ENCODE measurements at regions not wholly inside any gene's neighbourhood (a gene's known extent, or its start where the extent isn't known, plus 50 kb on each side); places are given as distances from the start of the nearest gene placed in this dataset.

DNA sequence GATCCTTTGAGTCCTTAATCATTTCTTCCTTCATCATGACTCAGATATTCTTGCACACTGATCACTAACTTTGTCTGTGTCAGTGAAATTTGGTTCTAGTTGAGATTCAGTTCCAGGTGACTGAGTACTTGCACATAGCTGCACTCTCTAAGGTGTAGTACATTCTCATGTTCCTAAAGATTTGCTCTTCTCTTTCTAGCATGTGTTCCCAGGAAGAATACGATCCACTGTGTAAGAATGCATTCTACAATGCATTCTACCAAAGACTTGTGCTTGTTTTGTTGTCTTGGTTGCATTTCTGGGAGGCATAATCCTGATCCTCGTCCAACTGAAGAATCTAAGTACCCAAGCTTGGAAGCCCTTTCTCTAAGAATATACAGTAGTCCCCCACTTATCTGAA is 104.3 kb upstream of the CDC42BPA start:
- no peaks in the 10 kb centered on the region for H3K79me2 ChIP-seq (ENCODE audit: insufficient read depth)
- TF ChIP-seq EZH2 (IDR thresholded peaks at IDR 0.05; ENCODE audit: insufficient read depth, poor library complexity, severe bottlenecking) (no peak), EZH2phosphoT487 (IDR thresholded peaks at IDR 0.05; ENCODE audit: insufficient read depth, low read depth) (no peak)
- no peak overlapping the region for H3K4me3 ChIP-seq
- no peaks in the 10 kb centered on the region for H3K36me3 ChIP-seq (ENCODE audit: low read depth)
- no peak overlapping the region for H3K27ac ChIP-seq
- no peak overlapping the region for H2AFZ ChIP-seq
- H3K27me3 ChIP-seq (replicated peaks; ENCODE audit: insufficient read depth), result no peaks in the 10 kb centered on the region
- in situ Hi-C loops (cut with MboI), result no loop called here
- H4K20me1 ChIP-seq (ENCODE audit: insufficient read depth), result no peaks in the 10 kb centered on the region
- no peaks in the 10 kb centered on the region for H3K9me3 ChIP-seq (ENCODE audit: low read depth)
- no peak for DNase-seq
- WGBS, 2 experiments (ENCODE audit: low coverage in 1 of 2, low lambda C conversion rate in 2 of 2, missing lambda C conversion rate in 2 of 2), result 42 to 52% methylated on average over 2 of the region's 2 CpGs
- H3K4me1 ChIP-seq (ENCODE audit: insufficient read depth), result no peaks in the 10 kb centered on the region
- H3F3A ChIP-seq (ENCODE audit: insufficient read depth), result no peaks in the 10 kb centered on the region
- no peaks in the 10 kb centered on the region for H3K9me2 ChIP-seq (ENCODE audit: insufficient read depth)
- no peak overlapping the region for H3K9ac ChIP-seq
- H3K4me2 ChIP-seq (ENCODE audit: unreplicated experiment), result no peak overlapping the region

DNA sequence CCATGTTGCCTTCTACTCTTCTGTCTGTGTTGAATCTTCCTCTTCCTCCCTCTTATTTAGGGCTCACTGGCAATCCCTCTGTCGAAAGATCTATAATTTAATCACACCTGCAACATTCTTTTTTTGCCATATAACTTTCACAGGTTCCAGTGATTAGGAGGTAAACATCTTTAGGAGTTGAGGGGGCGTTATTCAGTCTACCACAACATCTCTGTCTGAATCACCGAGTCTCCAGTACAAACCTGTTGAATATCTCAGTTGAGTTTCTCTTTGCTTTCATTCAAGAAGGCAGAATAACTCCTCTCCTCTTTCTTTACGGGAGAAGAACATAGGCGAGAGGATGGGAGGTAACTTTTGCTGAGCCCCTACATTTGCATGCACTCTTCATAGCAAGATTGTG is 101.9 kb upstream of the CDC42BPA start:
- Histone ChIP-seq H3K4me1 (ENCODE audit: insufficient read depth) (peaks cover 4% of the 10 kb centered on the region; the same call in 1 of the 2 replicates), H3K9me3 (ENCODE audit: low read depth) (no peaks in the 10 kb centered on the region), H2AFZ (no peak overlapping the region), H4K20me1 (ENCODE audit: insufficient read depth) (no peaks in the 10 kb centered on the region), H3K4me3 (no peak overlapping the region), H3K4me2 (ENCODE audit: unreplicated experiment) (no peak overlapping the region), H3K27me3 (replicated peaks; ENCODE audit: insufficient read depth) (no peaks in the 10 kb centered on the region), H3K36me3 (ENCODE audit: low read depth) (no peaks in the 10 kb centered on the region), H3F3A (ENCODE audit: insufficient read depth) (peaks cover 5% of the 10 kb centered on the region; the same call in 1 of the 2 replicates), H3K79me2 (ENCODE audit: insufficient read depth) (no peaks in the 10 kb centered on the region), H3K9me2 (ENCODE audit: insufficient read depth) (no peaks in the 10 kb centered on the region), H3K27ac (no peak overlapping the region), H3K9ac (no peak overlapping the region)
- no peak for TF ChIP-seq EZH2phosphoT487 (IDR thresholded peaks at IDR 0.05; ENCODE audit: insufficient read depth, low read depth)
- no peak for TF ChIP-seq EZH2 (IDR thresholded peaks at IDR 0.05; ENCODE audit: insufficient read depth, poor library complexity, severe bottlenecking)
- DNase-seq, result no peak
- in situ Hi-C loops (cut with MboI), result no loop called here
- WGBS, 2 experiments (ENCODE audit: low coverage in 1 of 2, low lambda C conversion rate in 2 of 2, missing lambda C conversion rate in 2 of 2), result 80 to 83% methylated on average over 5 of the region's 5 CpGs

- Histone ChIP-seq H3K27ac (no peak overlapping the region), H3K4me2 (ENCODE audit: unreplicated experiment) (no peak overlapping the region)
- peak; percentile 30 for DNase-seq
Observed at GRCh38 chr1:227417756-227418480, 99.6 kb upstream of the CDC42BPA start.

GRCh38 chr1:227416156-227416830 is 98.0 kb upstream of the CDC42BPA start:
- peak; percentile 77 for DNase-seq
- 78 to 79% methylated on average over 6 of the region's 6 CpGs for WGBS, 2 experiments (ENCODE audit: low coverage in 1 of 2, low lambda C conversion rate in 2 of 2, missing lambda C conversion rate in 2 of 2)

More at GRCh38 chr1:227417756-227418480, 99.6 kb upstream of the CDC42BPA start:
- Histone ChIP-seq H3K4me3 (no peak overlapping the region), H2AFZ (no peak overlapping the region), H3K9me3 (ENCODE audit: low read depth) (no peaks in the 10 kb centered on the region), H3K79me2 (ENCODE audit: insufficient read depth) (no peaks in the 10 kb centered on the region), H3K9me2 (ENCODE audit: insufficient read depth) (no peaks in the 10 kb centered on the region), H3F3A (ENCODE audit: insufficient read depth) (peaks cover 5% of the 10 kb centered on the region; the same call in 1 of the 2 replicates), H3K9ac (no peak overlapping the region), H3K27me3 (replicated peaks; ENCODE audit: insufficient read depth) (no peaks in the 10 kb centered on the region), H3K36me3 (ENCODE audit: low read depth) (no peaks in the 10 kb centered on the region), H4K20me1 (ENCODE audit: insufficient read depth) (no peaks in the 10 kb centered on the region), H3K4me1 (ENCODE audit: insufficient read depth) (peaks cover 4% of the 10 kb centered on the region; the same call in 1 of the 2 replicates)
- TF ChIP-seq EZH2phosphoT487 (IDR thresholded peaks at IDR 0.05; ENCODE audit: insufficient read depth, low read depth) (no peak), EZH2 (IDR thresholded peaks at IDR 0.05; ENCODE audit: insufficient read depth, poor library complexity, severe bottlenecking) (no peak)
- 90 to 93% methylated on average over 2 of the region's 2 CpGs for WGBS, 2 experiments (ENCODE audit: low coverage in 1 of 2, low lambda C conversion rate in 2 of 2, missing lambda C conversion rate in 2 of 2)
- in situ Hi-C loops (cut with MboI), result no loop called here

More at GRCh38 chr1:227416156-227416830, 98.0 kb upstream of the CDC42BPA start:
- H3K4me2 ChIP-seq (ENCODE audit: unreplicated experiment), result no peak overlapping the region
- peaks cover 6% of the 10 kb centered on the region; the same call in 1 of the 2 replicates for H3F3A ChIP-seq (ENCODE audit: insufficient read depth)
- no peaks in the 10 kb centered on the region for H3K79me2 ChIP-seq (ENCODE audit: insufficient read depth)
- no peaks in the 10 kb centered on the region for H3K9me3 ChIP-seq (ENCODE audit: low read depth)
- in situ Hi-C loops (cut with MboI), result no loop called here
- H3K4me1 ChIP-seq (ENCODE audit: insufficient read depth), result peaks cover 5% of the 10 kb centered on the region
- no peak overlapping the region for H3K9ac ChIP-seq
- H3K36me3 ChIP-seq (ENCODE audit: low read depth), result no peaks in the 10 kb centered on the region
- H3K9me2 ChIP-seq (ENCODE audit: insufficient read depth), result no peaks in the 10 kb centered on the region
- H3K4me3 ChIP-seq, result no peak overlapping the region
- no peak for TF ChIP-seq EZH2phosphoT487 (IDR thresholded peaks at IDR 0.05; ENCODE audit: insufficient read depth, low read depth)
- TF ChIP-seq EZH2 (IDR thresholded peaks at IDR 0.05; ENCODE audit: insufficient read depth, poor library complexity, severe bottlenecking), result no peak
- no peak overlapping the region for H2AFZ ChIP-seq
- peak overlapping the region; percentile 48 for H3K27ac ChIP-seq
- no peaks in the 10 kb centered on the region for H3K27me3 ChIP-seq (replicated peaks; ENCODE audit: insufficient read depth)
- no peaks in the 10 kb centered on the region for H4K20me1 ChIP-seq (ENCODE audit: insufficient read depth)
